ENCODE measurements at regions not wholly inside any gene's neighbourhood (a gene's known extent, or its start where the extent isn't known, plus 50 kb on each side); places are given as distances from the start of the nearest gene placed in this dataset.
"Not testable (repeated sequence)": the region's sequence is repeated elsewhere in the genome, so short reads cannot be mapped to it uniquely, and the experiment has no call there.

DNA sequence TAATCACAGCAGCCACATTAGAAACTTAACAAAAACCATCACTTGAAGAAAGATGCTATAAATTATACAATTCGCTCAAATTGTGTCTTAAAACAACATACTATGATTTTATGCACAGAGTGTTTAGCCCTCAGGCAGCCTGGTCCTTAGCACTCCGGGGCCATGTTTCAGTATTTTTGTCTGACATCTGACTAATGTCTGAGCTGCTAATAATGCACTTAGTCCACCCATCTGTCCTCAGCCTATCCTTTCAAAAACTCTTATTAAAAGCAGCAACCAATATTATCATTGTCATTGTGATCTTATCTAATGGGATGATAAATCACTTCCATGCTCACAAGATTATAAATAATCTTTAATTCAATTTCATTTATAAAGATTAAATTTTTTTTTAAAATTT is 602.7 kb upstream of the FOXG1 start:
- Histone ChIP-seq H3K27ac (ENCODE audit: low read depth, low read length, severe bottlenecking) (no peak overlapping the region), H3K36me3 (ENCODE audit: control insufficient read depth, insufficient read depth, low read length) (no peaks in the 10 kb centered on the region), H3K4me3 (ENCODE audit: extremely low read depth, insufficient read depth, low read length, poor library complexity, severe bottlenecking) (no peak overlapping the region), H3K9me3 (ENCODE audit: control insufficient read depth, low read length) (no peaks in the 10 kb centered on the region), H3K4me1 (ENCODE audit: control insufficient read depth, insufficient read depth, low read length, poor library complexity, severe bottlenecking) (no peaks in the 10 kb centered on the region)
- WGBS, 2 experiments (ENCODE audit: insufficient coverage in 2 of 2) = 80 to 100% methylated on average over 1 to 2 of the region's 2 CpGs

- 62 to 68% methylated on average over 11 to 15 of the region's 29 CpGs for WGBS, 2 experiments (ENCODE audit: insufficient coverage in 2 of 2)
- H3K4me1 ChIP-seq (ENCODE audit: control insufficient read depth, insufficient read depth, low read length, poor library complexity, severe bottlenecking); H3K36me3 ChIP-seq (ENCODE audit: control insufficient read depth, insufficient read depth, low read length); H3K9me3 ChIP-seq (ENCODE audit: control insufficient read depth, low read length): not testable (repeated sequence)
- Histone ChIP-seq H3K27ac (ENCODE audit: low read depth, low read length, severe bottlenecking) (peak overlapping the region; percentile 49), H3K4me3 (ENCODE audit: extremely low read depth, insufficient read depth, low read length, poor library complexity, severe bottlenecking) (peak overlapping the region; percentile 33)
These were observed 578.4 kb upstream of the FOXG1 start for GRCh38 chr14:28187902-28188830.

- H3K27ac ChIP-seq (ENCODE audit: low read depth, low read length, severe bottlenecking) = no peak overlapping the region
- no peaks in the 10 kb centered on the region for H3K4me1 ChIP-seq (ENCODE audit: control insufficient read depth, insufficient read depth, low read length, poor library complexity, severe bottlenecking)
- 100% methylated on average over 2 of the region's 4 CpGs; no CpG with 5 or more reads in 1 of the 2 experiments for WGBS, 2 experiments (ENCODE audit: insufficient coverage in 2 of 2)
- H3K36me3 ChIP-seq (ENCODE audit: control insufficient read depth, insufficient read depth, low read length) = no peaks in the 10 kb centered on the region
- H3K4me3 ChIP-seq (ENCODE audit: extremely low read depth, insufficient read depth, low read length, poor library complexity, severe bottlenecking) = no peak overlapping the region
- H3K9me3 ChIP-seq (ENCODE audit: control insufficient read depth, low read length) = no peaks in the 10 kb centered on the region
These were observed 569.7 kb upstream of the FOXG1 start for GRCh38 chr14:28196878-28197277.

DNA sequence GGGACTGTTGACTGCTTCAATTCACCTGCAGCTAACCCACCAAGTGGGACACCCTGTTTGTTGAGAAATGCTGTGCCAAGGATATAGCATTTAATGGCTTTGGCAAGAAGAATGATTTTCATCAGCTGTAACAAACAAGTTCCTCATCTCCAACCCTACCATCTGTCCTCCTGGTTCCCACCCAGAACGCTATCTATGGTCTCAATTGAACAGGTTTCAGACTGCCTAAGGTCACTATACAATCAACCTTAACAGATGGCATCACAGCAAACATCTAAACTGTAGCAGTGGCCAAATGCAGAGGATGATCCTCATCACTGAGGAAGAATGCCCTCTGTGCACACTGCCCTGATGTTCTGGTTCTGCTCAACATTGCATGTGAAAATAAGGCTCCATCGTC is 546.2 kb upstream of the FOXG1 start:
- 67 to 83% methylated on average over 1 of the region's 2 CpGs for WGBS, 2 experiments (ENCODE audit: insufficient coverage in 2 of 2)
- Histone ChIP-seq H3K36me3 (ENCODE audit: control insufficient read depth, insufficient read depth, low read length) (no peaks in the 10 kb centered on the region), H3K4me1 (ENCODE audit: control insufficient read depth, insufficient read depth, low read length, poor library complexity, severe bottlenecking) (no peaks in the 10 kb centered on the region), H3K9me3 (ENCODE audit: control insufficient read depth, low read length) (no peaks in the 10 kb centered on the region), H3K27ac (ENCODE audit: low read depth, low read length, severe bottlenecking) (no peak overlapping the region), H3K4me3 (ENCODE audit: extremely low read depth, insufficient read depth, low read length, poor library complexity, severe bottlenecking) (no peak overlapping the region)

GRCh38 chr14:28240909-28241308 is 525.7 kb upstream of the FOXG1 start:
- H3K36me3 ChIP-seq (ENCODE audit: control insufficient read depth, insufficient read depth, low read length) = no peaks in the 10 kb centered on the region
- WGBS, 2 experiments (ENCODE audit: insufficient coverage in 2 of 2) = no CpG with 5 or more reads among the region's 2 CpGs
- no peak overlapping the region for H3K27ac ChIP-seq (ENCODE audit: low read depth, low read length, severe bottlenecking)
- H3K4me3 ChIP-seq (ENCODE audit: extremely low read depth, insufficient read depth, low read length, poor library complexity, severe bottlenecking) = no peak overlapping the region
- H3K4me1 ChIP-seq (ENCODE audit: control insufficient read depth, insufficient read depth, low read length, poor library complexity, severe bottlenecking) = no peaks in the 10 kb centered on the region
- H3K9me3 ChIP-seq (ENCODE audit: control insufficient read depth, low read length) = peaks cover 3% of the 10 kb centered on the region

DNA sequence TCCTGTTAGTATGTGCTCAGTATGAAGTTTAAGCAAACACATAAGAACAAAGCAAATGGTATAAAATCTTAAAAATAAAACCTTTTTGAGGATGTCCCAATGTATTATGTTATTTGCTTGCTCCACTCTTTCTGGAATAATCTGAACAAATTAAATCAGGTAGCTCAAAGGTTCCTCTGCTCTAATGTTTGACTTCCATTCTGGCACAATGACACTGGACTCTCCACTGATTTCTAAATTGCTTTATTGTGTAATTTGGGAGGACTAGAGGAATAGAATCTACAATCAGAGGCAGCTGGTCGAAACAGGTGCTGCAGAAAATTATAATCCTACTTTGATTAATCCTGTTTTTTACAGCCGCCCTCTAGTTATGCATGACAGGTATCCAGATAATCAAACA is 523.7 kb upstream of the FOXG1 start:
- H3K4me3 ChIP-seq (ENCODE audit: extremely low read depth, insufficient read depth, low read length, poor library complexity, severe bottlenecking) = no peak overlapping the region
- peaks cover 3% of the 10 kb centered on the region for H3K9me3 ChIP-seq (ENCODE audit: control insufficient read depth, low read length)
- H3K27ac ChIP-seq (ENCODE audit: low read depth, low read length, severe bottlenecking) = no peak overlapping the region
- no peaks in the 10 kb centered on the region for H3K36me3 ChIP-seq (ENCODE audit: control insufficient read depth, insufficient read depth, low read length)
- WGBS, 2 experiments (ENCODE audit: insufficient coverage in 2 of 2) = no CpG with 5 or more reads among the region's 2 CpGs
- no peaks in the 10 kb centered on the region for H3K4me1 ChIP-seq (ENCODE audit: control insufficient read depth, insufficient read depth, low read length, poor library complexity, severe bottlenecking)

GRCh38 chr14:28243600-28243999 is 523.0 kb upstream of the FOXG1 start:
- H3K27ac ChIP-seq (ENCODE audit: low read depth, low read length, severe bottlenecking) = no peak overlapping the region
- peaks cover 3% of the 10 kb centered on the region for H3K9me3 ChIP-seq (ENCODE audit: control insufficient read depth, low read length)
- H3K4me3 ChIP-seq (ENCODE audit: extremely low read depth, insufficient read depth, low read length, poor library complexity, severe bottlenecking) = no peak overlapping the region
- H3K4me1 ChIP-seq (ENCODE audit: control insufficient read depth, insufficient read depth, low read length, poor library complexity, severe bottlenecking) = no peaks in the 10 kb centered on the region
- H3K36me3 ChIP-seq (ENCODE audit: control insufficient read depth, insufficient read depth, low read length) = no peaks in the 10 kb centered on the region
- WGBS, 2 experiments (ENCODE audit: insufficient coverage in 2 of 2) = 40% methylated on average over 1 of the region's 3 CpGs; no CpG with 5 or more reads in 1 of the 2 experiments

- Histone ChIP-seq H3K4me3 (ENCODE audit: extremely low read depth, insufficient read depth, low read length, poor library complexity, severe bottlenecking) (no peak overlapping the region), H3K9me3 (ENCODE audit: control insufficient read depth, low read length) (no peaks in the 10 kb centered on the region)
- no CpG with 5 or more reads among the region's 1 CpG for WGBS, 2 experiments (ENCODE audit: insufficient coverage in 2 of 2)
These were observed 521.4 kb upstream of the FOXG1 start for GRCh38 chr14:28245216-28245615.

GRCh38 chr14:28247491-28247890 is 519.1 kb upstream of the FOXG1 start:
- no peaks in the 10 kb centered on the region for H3K4me1 ChIP-seq (ENCODE audit: control insufficient read depth, insufficient read depth, low read length, poor library complexity, severe bottlenecking)
- no peaks in the 10 kb centered on the region for H3K9me3 ChIP-seq (ENCODE audit: control insufficient read depth, low read length)
- no peak overlapping the region for H3K4me3 ChIP-seq (ENCODE audit: extremely low read depth, insufficient read depth, low read length, poor library complexity, severe bottlenecking)
- no peaks in the 10 kb centered on the region for H3K36me3 ChIP-seq (ENCODE audit: control insufficient read depth, insufficient read depth, low read length)
- no CpG with 5 or more reads among the region's 1 CpG for WGBS, 2 experiments (ENCODE audit: insufficient coverage in 2 of 2)
- no peak overlapping the region for H3K27ac ChIP-seq (ENCODE audit: low read depth, low read length, severe bottlenecking)

More at GRCh38 chr14:28245216-28245615, 521.4 kb upstream of the FOXG1 start:
- no peaks in the 10 kb centered on the region for H3K36me3 ChIP-seq (ENCODE audit: control insufficient read depth, insufficient read depth, low read length)
- no peak overlapping the region for H3K27ac ChIP-seq (ENCODE audit: low read depth, low read length, severe bottlenecking)
- no peaks in the 10 kb centered on the region for H3K4me1 ChIP-seq (ENCODE audit: control insufficient read depth, insufficient read depth, low read length, poor library complexity, severe bottlenecking)

- not testable (repeated sequence) for H3K36me3 ChIP-seq (ENCODE audit: control insufficient read depth, insufficient read depth, low read length); H3K4me1 ChIP-seq (ENCODE audit: control insufficient read depth, insufficient read depth, low read length, poor library complexity, severe bottlenecking); H3K9me3 ChIP-seq (ENCODE audit: control insufficient read depth, low read length); H3K4me3 ChIP-seq (ENCODE audit: extremely low read depth, insufficient read depth, low read length, poor library complexity, severe bottlenecking); H3K27ac ChIP-seq (ENCODE audit: low read depth, low read length, severe bottlenecking)
- 100% methylated on average over 2 of the region's 3 CpGs; no CpG with 5 or more reads in 1 of the 2 experiments for WGBS, 2 experiments (ENCODE audit: insufficient coverage in 2 of 2)
These were observed 514.5 kb upstream of the FOXG1 start for GRCh38 chr14:28252124-28252523.

GRCh38 chr14:28254768-28255167 is 511.8 kb upstream of the FOXG1 start:
- H3K36me3 ChIP-seq (ENCODE audit: control insufficient read depth, insufficient read depth, low read length) = no peaks in the 10 kb centered on the region
- no peak overlapping the region for H3K4me3 ChIP-seq (ENCODE audit: extremely low read depth, insufficient read depth, low read length, poor library complexity, severe bottlenecking)
- H3K27ac ChIP-seq (ENCODE audit: low read depth, low read length, severe bottlenecking) = no peak overlapping the region

More at GRCh38 chr14:28254768-28255167, 511.8 kb upstream of the FOXG1 start:
- H3K9me3 ChIP-seq (ENCODE audit: control insufficient read depth, low read length) = no peaks in the 10 kb centered on the region
- 80 to 83% methylated on average over 1 of the region's 1 CpG for WGBS, 2 experiments (ENCODE audit: insufficient coverage in 2 of 2)
- no peaks in the 10 kb centered on the region for H3K4me1 ChIP-seq (ENCODE audit: control insufficient read depth, insufficient read depth, low read length, poor library complexity, severe bottlenecking)

Measured in mesodermal cell (in vitro differentiated cells).